Activated T-cell treated with anti-CD3 and anti-CD28 coated beads, Interleukin-2, amount 50 U/mL, for 48 hours (primary cell): ENCODE measurements at regions not wholly inside any gene's neighbourhood (a gene's known extent, or its start where the extent isn't known, plus 50 kb on each side); places are given as distances from the start of the nearest gene placed in this dataset.

ENCODE experiments used
- DNase-seq, 2 experiments: peaks; one replicate each; pipeline ENCODE4 v3.0.0-alpha.2; 2020

DNA sequence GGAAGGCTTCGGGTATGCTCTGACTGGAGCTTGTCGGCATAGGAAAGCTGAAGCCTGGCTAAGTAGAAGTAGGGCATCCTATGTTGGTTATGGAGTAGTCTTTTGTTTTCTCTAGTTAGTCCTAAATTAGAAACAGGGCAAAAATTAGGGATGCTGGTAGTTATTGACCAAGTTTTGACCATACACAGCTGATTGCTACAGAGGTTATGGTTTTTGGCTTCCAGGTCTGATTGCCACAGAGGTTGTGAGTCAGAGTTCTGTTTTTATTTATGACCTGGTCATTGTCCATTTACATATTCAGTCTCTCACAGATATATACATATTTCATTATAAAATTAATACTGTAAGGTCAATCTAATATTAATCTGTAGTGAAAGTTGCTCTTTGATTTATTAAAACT lies 219.2 kb downstream of the FSCB start:
- no peak for DNase-seq

DNA sequence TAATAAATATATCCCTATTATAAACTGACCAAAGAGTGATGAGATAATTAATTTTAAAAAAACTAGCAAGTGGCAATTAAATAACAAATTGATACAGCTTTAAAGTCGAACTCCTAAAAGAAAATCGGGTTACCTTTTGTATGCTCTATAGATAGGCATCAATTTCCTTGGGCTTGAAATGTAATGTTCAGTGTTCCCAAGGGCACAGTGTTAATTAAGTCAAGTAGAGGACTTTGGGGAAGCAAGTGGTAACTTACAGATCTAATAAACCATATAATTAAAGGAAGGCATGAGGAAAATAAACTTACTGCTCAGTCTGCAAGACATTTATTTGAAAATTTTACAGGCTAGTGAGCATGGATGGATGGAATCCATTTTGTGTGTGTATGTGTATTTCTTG lies 220.9 kb downstream of the FSCB start:
- no peak for DNase-seq

DNA sequence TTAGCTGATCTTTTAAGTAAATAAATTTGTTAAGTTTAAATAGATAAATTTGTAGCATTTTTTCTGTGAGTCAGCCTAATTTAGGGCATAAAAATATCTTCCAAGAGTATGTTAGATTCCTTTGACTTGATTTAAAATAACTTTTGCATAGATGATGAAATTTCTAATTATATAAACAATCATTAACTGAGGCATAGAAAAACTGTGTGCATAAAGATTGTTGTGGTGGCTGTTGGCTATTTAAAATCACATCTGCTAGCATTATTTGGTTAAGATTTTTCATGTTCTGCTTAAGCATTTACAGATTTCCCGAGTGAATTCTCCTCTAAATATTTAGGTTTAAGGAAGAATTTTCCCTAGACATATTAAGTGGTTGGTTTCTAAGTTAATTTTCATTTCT lies 223.2 kb downstream of the FSCB start:
- DNase-seq: no peak

DNA sequence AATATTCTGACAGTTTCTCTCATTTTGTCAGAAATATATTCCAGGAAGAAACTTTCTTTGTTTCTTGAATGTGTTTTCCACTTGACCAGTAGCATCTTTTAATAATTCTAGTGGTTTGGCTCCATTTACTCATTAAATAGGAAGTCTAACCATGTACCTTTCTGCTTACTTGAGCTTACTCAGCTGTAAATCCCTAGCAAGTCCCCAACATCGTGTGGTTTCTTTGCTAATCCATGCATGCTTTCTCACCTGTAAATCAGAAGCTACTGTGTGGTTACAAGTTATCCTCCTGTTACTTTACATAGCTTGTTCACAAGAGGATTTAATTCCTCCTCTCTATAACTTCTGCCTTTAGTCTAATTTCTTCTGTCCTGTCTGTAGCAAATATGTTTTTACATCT lies 227.7 kb downstream of the FSCB start:
- no peak for DNase-seq

DNA sequence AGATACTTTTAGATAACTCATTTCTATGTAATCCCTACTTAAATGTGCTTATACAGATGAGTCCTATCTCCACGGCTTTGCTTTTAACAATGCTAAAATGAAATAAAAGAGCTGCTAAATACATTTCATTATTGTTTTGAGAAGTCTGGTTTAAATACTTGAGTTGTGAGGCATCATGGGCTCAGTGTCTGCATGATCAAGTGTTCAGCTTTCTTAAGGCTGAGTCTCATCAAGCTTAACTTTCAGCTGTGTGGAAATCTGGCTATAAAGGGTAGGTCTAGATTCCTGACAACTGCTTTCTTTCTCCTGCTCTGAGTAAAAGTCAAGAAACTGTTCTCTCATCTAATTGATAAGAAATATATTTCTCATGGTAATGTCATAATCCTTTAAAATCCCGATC lies 235.4 kb downstream of the FSCB start:
- no peak for DNase-seq

DNA sequence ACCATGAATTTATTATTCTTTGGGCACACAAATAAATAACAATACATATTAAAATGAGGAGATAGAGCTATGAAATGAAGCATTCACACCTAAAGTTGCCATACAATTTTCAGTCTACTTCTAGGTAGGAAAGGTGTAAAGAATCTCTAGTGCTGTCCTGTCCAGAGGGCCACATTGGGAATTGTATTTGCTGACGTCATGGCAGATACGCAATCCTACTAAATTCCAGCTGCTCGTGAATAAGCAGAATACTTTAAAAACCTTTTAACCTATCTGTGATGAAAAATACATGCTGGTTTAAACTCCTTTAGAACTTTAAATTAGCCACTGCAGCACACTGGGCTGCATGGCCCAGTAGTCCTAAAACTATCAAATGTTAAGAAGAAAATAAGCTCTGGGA lies 236.1 kb downstream of the FSCB start:
- no peak for DNase-seq

DNA sequence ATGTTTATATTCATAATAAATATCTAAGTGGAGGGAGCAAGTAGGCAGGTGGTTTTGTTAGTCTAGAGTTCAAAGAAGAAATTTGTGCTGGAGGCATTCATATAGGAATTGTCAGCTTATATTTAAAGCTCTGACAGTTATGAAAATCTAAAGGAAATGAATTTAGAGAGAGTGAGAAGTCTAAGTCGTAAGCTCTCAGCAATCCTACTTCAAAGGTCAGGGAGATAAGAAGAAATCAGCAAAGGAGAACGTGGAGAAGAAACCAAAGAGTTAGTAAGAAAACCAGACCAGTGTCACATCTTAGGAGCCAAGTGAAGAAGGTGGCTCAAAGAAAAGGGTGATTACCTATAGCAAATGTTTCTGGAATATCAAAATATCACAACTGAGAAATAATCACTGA lies 241.8 kb downstream of the FSCB start:
- DNase-seq: no peak

DNA sequence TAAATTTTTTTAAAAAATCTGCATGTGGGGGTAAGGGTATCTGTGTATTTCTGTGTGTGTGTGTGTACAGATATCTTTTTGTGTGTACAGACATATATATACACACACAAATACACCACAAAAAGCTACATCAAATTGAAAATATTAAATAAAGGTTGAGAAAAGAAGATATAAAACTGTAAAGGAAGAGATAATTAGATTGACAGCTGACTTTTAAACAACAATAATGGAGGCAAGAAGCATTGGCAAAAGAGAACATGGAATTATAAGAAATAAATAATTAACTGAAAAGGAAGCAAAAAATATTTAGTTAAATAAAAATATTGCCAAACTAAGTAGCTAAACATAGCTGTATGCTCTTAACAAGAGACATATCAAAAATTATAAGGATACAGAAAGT lies 291.4 kb downstream of the FSCB start:
- no peak for DNase-seq

DNA sequence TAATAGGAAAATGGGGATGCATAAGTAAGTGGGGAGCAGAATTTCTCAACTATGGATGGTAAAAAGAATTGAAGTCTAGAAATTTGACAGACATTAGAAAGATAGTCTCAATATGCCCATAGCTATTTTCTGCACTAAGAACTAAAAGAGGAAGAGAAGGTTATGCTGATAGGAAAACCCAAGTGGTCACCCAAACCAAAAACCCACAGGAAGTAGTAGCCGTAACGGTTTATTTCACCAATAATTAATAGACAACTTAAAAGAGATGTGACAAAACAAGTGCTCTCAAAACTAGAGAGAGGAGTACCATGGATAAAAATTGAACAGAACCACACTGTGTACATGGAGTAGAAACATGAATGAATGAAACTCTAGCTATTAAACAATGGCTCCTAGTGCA lies 295.4 kb downstream of the FSCB start:
- DNase-seq: no peak

DNA sequence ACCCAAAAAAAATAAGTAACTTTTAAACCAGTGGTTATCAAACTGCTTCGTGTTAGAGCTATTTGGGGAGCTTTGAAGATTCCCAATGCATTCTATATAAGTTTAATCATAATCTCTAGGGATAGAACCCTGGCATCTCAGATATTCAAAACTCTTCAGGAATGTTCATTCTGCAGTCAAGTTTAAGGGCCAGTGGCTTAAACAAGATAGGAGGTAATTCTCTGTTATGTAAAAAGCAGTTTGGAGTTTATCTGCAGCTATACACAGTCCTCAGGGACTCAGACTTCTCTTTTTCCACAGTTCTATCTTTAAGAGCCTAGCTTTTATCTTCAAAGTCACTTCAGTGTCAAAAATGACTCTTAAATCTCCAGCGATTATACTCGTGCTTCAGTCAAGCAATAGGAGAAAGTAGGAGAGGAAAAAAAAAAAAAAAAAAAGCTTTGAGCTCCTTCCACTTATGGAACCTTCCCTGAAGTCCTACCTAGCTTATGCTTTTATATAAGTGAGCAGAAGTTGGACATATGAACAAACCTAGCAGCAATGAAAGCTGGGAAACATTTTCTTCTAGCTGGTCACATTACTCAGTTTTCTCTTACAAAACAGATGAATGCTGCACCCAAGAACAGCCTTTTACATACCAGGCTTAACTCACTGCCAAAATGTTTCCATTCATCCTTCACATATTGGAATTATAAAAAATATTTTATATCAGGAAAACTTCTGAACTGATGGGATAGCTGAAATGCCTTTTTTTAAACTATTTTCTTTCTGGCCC lies 302.8 kb downstream of the FSCB start:
- no peak for DNase-seq

DNA sequence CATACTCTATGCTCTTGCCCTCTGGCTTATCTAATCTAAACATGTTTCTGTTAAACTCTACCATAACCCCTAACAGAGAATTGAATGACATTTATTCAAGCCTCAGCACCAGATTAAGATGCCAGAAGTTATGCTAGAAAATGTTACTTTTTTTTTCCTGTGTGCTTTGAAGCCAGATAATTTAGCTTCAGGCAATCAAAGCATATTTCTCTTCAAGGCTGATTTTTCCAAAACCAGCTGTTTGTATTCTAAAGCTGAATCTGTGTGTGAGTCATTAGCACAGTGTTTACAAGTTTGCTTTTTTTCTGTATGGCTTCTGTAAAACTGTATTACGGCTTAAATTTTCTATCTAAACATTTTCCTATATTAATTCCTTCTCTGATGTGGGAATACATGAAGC lies 326.1 kb downstream of the FSCB start:
- DNase-seq: no peak

DNA sequence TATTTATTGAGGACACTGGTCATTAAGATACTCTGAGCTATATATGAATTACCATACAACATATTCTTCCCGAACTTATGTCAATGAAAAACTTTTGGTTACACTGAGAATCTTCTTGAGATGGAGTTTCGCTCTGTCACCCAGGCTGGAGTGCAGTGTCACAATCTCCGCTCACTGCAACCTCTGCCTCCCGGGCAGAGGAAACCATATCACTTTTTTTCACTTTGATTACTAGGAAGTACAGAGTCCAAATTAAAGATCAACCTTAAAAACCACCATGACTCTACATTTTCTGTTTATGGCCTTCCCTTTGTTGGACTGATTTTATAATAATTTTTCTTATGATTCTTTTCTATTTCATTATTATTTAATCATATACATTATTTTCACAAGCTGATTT lies 336.5 kb downstream of the FSCB start:
- no peak for DNase-seq

DNA sequence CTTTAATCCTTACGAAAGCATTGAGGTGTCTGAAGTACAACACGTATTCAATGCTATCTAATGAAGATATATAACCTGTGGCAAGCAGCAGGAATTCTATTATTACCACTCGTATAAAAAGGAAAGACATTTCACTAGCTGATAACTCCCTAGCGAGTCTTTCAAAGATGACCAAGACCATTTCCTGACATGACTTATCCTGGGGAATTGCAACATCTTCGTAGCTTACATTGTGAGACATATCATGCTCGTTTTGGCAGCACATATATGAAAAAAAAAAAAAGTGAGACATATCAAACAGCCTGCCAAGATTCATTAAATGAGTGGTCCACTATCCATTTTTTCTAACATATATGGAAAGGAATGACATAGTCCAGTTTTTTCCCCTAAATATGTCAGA lies 337.0 kb downstream of the FSCB start:
- no peak for DNase-seq

DNA sequence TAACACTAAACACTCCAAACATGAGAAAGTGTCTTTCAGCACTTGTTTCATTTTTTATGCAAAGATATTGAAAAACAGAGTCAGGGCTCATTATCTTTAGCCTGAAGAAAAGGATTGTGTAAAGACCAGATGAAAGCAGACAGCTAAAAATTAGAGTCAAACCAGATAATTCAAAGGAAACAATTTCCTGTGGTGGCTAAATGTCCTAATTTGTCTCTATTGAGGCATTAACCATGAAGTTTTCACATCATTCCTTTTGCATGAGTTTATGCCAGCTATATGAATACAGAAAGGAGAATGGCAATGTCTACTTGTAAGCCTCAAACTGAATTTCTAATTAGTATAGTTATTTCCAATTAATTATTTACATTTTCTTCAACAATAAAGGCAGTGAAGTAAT lies 338.5 kb downstream of the FSCB start:
- no peak for DNase-seq

DNA sequence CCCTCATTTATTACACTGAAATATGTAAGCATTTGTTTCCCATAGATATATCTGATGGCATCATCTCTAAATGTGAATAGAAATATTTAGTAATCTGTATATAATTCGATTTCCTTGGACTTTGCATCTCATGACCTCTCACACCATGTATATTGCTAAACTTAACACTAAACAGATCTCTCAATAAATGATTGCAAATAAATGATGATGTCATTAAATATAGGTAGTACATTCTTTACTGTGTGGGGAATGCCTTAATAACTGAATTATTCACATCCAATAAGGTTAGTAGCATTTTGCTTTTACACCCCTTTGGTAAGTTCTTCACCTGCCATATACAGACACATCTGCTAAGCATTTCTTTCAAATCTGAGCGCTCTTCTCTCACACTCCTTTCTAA lies 340.5 kb downstream of the FSCB start:
- DNase-seq: no peak

DNA sequence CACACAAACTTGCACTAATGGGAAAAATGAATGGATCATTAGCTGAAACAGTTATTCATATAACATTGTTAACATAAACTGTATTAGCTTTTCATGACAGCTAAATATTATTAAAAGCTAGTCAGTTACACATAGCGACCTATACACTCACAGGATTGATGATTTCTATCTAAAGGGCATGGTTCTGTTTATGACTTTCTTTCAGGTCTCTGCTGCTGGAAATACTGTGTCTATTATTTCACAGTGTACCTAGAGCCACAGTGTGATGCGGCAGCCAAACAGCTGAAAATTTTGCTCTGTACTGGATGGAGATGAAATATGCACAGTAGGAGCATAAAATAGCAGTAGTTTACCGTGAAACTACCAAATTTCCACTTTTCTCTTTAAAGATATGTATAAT lies 341.1 kb downstream of the FSCB start:
- no peak for DNase-seq

DNA sequence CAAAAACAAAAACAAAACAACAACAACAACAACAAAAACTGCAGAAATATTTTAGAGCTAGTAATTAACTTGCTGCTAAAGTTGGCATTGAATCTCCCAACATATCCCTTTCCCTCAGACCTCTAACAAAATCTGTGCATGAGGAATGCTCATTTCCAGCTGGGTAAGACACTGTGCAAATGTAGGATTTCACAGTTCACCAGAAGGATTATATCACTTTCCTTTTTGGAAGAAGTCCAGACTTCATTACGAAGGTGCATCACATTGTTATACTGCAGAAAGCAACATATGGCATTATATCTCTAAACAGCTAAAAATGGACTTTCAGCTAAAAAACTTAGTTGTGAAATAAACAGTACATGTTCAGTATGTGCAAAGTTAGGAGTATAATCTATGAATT lies 341.8 kb downstream of the FSCB start:
- DNase-seq: no peak

DNA sequence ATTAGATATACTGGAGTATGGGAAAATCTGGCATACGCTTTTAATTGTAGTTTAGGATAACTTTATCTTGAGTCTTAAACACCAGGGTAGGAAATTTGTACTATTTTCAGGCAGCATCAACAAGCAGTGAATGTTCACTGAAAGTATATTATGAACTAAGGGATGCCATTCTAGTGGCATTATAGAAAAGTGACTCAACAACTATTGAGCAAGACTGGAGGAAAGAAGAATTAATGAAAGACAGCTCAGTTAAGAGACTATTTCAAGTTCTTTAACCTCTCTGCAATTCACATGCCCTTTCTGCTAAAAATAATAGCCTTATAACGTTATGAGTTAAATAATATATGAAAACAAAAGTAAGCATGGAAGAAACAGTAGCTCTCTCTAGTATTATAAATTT lies 343.1 kb downstream of the FSCB start:
- DNase-seq: no peak

DNA sequence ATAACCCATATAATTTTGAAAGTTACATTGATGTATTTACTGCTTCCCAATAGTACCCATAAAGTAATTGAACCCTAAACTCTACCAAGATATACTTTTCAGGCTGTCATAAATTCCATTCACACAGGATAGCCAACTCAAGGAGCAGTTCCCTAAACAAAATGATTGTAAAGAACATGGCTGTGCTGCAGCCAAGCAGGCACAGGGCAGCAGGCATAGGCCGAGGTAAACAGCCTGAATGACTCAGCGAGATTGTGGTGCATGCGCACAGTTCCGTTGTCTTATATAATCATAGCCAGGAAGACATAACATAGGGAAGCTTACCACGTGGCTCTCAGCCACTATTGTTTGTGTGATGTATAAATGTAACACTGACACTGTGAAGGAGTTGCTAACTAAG lies 344.9 kb downstream of the FSCB start:
- DNase-seq: no peak

DNA sequence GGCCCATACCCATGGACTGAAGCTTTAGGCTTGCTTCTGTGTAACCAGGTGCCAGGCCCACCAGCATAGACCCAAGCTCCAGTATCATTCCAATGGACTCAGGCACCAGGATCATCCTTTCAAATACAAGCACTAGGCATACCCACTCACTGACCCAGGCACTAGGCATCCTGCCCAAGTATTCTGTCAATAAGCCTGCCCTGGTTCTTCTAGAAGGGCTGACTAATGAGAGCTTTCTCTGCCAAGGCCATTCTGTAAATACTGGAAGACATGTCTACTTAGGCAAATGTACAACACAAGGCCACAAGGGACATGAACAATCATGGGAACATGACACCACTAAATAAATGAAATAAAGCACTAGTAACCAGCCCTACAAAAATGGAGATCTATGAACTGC lies 352.2 kb downstream of the FSCB start:
- DNase-seq: no peak

DNA sequence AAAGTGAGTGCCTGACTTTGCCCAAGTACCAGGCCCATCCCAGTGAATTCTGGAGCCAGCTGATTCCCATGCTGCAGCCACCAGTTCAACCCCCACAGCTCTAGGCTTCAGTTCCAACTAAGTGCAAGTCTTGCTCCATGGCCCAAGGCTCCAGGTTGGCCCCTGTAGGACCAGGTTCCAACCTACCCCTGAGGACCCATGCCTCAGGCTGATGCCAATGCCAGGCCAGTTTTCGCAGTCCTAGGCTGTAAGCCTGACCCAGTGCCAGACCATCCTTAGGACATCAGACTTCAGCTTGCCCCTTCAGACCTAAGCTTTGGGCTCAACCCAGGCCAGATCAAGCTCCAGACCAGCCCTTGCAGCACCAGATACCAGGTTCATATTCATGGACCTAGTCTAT lies 352.6 kb downstream of the FSCB start:
- no peak for DNase-seq

DNA sequence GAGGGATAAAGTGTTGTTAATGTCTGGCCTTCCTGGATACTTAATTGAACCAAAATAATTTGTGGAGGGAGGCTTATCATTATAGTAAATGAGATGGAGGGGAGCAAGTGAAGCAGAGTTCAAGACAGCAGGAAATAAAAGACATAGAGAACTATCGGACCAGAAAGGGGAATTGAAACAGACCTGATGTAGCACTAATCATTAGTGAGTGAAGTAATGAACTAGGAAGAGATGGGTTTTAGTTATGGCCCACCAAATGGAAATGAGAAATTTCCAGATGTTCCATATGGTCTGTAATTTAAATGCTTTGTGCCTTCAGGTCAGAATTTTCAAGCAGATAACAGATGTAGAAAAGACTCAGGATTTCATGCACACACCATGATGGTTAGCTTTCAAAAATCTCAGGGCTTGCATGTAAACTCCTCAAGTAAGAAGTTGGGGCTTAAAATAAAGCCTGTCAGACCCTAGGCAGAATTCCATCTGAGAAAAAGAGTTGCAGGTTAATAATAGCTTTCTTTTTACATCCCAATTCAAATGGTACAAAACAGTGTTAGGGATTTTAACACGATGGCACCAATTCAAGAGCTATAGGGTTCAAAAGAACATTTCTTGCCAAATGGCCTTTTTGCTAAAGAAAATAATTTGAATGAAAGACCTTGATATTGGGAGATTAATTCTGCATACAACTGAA lies 355.8 kb downstream of the FSCB start:
- no peak for DNase-seq

DNA sequence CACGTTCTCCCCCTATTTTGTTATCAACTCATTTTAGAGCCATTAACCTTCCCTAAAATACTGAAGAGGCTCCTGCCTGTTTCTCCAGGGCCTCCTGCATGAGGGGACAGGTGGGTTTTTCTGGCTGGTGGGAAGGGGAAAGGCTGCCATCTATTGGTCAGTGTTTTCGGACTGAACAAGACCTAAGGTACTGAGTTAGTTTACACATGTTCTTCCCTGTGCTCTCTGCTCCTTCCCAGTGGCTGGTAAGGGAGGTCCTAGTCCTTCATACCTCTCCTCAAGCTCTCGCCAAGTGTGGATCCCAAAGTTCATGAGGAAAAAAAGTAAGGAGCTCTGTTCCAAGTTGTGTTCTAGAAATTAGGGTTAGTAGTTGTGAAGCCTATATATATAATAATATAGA lies 357.5 kb downstream of the FSCB start:
- no peak for DNase-seq

DNA sequence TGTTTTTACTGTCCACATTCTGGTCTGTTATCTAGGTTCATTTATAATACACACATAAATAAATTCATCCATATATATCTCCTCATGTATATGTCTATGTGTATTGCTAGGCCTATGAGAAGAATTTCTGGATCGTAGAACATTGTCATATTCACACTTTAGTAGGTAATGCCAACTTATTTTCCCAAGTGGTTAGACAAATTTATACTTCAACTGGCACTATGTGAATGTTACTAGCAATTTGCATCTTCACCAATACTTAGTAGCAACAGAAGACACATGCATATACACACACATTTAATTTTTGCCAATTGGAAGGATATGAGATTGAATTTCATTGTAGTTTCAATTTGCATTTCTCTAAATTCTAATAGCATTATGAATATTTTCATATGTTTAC lies 365.1 kb downstream of the FSCB start:
- no peak for DNase-seq

DNA sequence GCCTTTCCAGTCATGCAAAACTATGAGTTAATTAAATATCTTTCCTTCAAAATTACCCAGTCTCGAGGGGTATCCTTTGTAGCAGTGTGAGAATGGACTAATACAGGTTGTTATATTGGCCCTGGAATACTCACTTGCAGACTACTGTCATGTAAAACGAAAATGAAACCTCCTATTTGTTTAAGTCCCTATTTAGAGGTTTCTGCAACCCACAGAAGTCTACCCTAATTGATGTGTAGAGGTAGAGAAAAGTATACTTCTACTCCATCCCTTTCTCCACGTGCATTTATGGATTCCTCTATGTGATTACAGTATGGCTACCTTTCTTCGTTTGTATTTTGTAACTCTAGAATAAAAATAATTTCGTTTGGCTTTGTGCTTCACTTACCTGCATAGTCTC lies 371.1 kb downstream of the FSCB start:
- DNase-seq: no peak
